Activated CD8-positive, alpha-beta T cell treated with anti-CD3 and anti-CD28 coated beads for 36 hours (primary cell): ENCODE measurements at regions not wholly inside any gene's neighbourhood (a gene's known extent, or its start where the extent isn't known, plus 50 kb on each side); places are given as distances from the start of the nearest gene placed in this dataset.

Source experiments
- ATAC-seq: fragments of 200-7000 bp; cut with Tn5 transposase; one replicate; pipeline ENCODE4 v1.10.0; 2021; ENCODE audit warnings: mild to moderate bottlenecking, moderate library complexity
- CTCF ChIA-PET: fragments of 350-600 bp; sonication (Branson Sonifier 250); formaldehyde crosslinking; loops from one replicate; lab custom pipeline; 2021; ENCODE audit warnings: antibody characterized with exemption; lab: Charles Lee
- POLR2A ChIA-PET: fragments of 350-600 bp; sonication (Branson Sonifier 250); formaldehyde crosslinking; loops from one replicate; lab custom pipeline; 2021; ENCODE audit warnings: antibody characterized with exemption; lab: Charles Lee
- DNase-seq: peaks from one replicate; pipeline ENCODE4 v3.0.0-alpha.2; 2020
- H3K27ac Mint-ChIP-seq: one replicate; pipeline ENCODE4 v1.8.0; 2021; ENCODE audit warnings: mild to moderate bottlenecking, mixed read lengths
- H3K27me3 Mint-ChIP-seq: one replicate; pipeline ENCODE4 v1.8.0; 2021; ENCODE audit warnings: mixed read lengths
- H3K36me3 Mint-ChIP-seq: one replicate; pipeline ENCODE4 v1.8.0; 2021; ENCODE audit warnings: low read depth, mixed read lengths
- H3K4me1 Mint-ChIP-seq: one replicate; pipeline ENCODE4 v1.8.0; 2021; ENCODE audit warnings: low read depth, mixed read lengths
- H3K4me3 Mint-ChIP-seq: one replicate; pipeline ENCODE4 v1.8.0; 2021; ENCODE audit warnings: mild to moderate bottlenecking, moderate library complexity, mixed read lengths
- H3K9me3 Mint-ChIP-seq: one replicate; pipeline ENCODE4 v1.8.0; 2021; ENCODE audit warnings: mixed read lengths
- CTCF ChIP-seq: fragments of 200-600 bp; IDR thresholded peaks from one replicate; pipeline ENCODE4 v1.8.0; 2022; ENCODE audit warnings: antibody characterized with exemption, mild to moderate bottlenecking
- intact Hi-C: fragments of 100-400 bp; cut with micrococcal nuclease; formaldehyde crosslinking; loops from one replicate; pipeline ENCODE4 v1.10.0; 2022

GRCh38 chr6:50361641-50362331, 312.1 kb upstream of the DEFB112 start:
- peaks cover 2% of the 10 kb centered on the region for H3K9me3 Mint-ChIP-seq
- no peak for DNase-seq
- H3K36me3 Mint-ChIP-seq = no peaks in the 10 kb centered on the region
- POLR2A ChIA-PET = no interaction called here
- no peaks in the 10 kb centered on the region for H3K4me1 Mint-ChIP-seq
- no peak overlapping the region for H3K4me3 Mint-ChIP-seq
- intact Hi-C loops = no loop called here
- ATAC-seq = no peak
- CTCF ChIA-PET = no interaction called here
- no peaks in the 10 kb centered on the region for H3K27me3 Mint-ChIP-seq
- no peak for TF ChIP-seq CTCF
- H3K27ac Mint-ChIP-seq = no peak overlapping the region

- DNase-seq = no peak
- ChIA-PET POLR2A (no interaction called here), CTCF (no interaction called here)
- intact Hi-C loops = no loop called here
- Mint-ChIP-seq H3K4me1 (no peaks in the 10 kb centered on the region), H3K27ac (no peak overlapping the region), H3K36me3 (no peaks in the 10 kb centered on the region), H3K4me3 (no peak overlapping the region), H3K27me3 (no peaks in the 10 kb centered on the region), H3K9me3 (peaks cover 2% of the 10 kb centered on the region)
- no peak for TF ChIP-seq CTCF
- ATAC-seq = no peak
Measured at GRCh38 chr6:50362706-50363105, 313.0 kb upstream of the DEFB112 start.

GRCh38 chr6:50369996-50370395, 320.3 kb upstream of the DEFB112 start:
- TF ChIP-seq CTCF = no peak
- Mint-ChIP-seq H3K36me3 (no peaks in the 10 kb centered on the region), H3K4me3 (no peak overlapping the region), H3K4me1 (no peaks in the 10 kb centered on the region), H3K9me3 (no peaks in the 10 kb centered on the region), H3K27me3 (no peaks in the 10 kb centered on the region), H3K27ac (no peak overlapping the region)
- no peak for DNase-seq
- ChIA-PET POLR2A (no interaction called here), CTCF (no interaction called here)
- ATAC-seq = no peak
- intact Hi-C loops = no loop called here

- Mint-ChIP-seq H3K4me1 (no peaks in the 10 kb centered on the region), H3K27ac (no peak overlapping the region), H3K9me3 (peaks cover 11% of the 10 kb centered on the region), H3K4me3 (no peak overlapping the region), H3K36me3 (no peaks in the 10 kb centered on the region), H3K27me3 (no peaks in the 10 kb centered on the region)
- TF ChIP-seq CTCF = no peak
- intact Hi-C loops = no loop called here
- no peak for ATAC-seq
- no peak for DNase-seq
- ChIA-PET CTCF (no interaction called here), POLR2A (no interaction called here)
Measured at GRCh38 chr6:50380406-50381098, 330.8 kb upstream of the DEFB112 start.

GRCh38 chr6:50381099-50381415, 331.3 kb upstream of the DEFB112 start:
- no peak overlapping the region for H3K4me3 Mint-ChIP-seq
- intact Hi-C loops = no loop called here
- DNase-seq = peak; percentile 3
- no peaks in the 10 kb centered on the region for H3K36me3 Mint-ChIP-seq
- H3K27ac Mint-ChIP-seq = no peak overlapping the region
- no peaks in the 10 kb centered on the region for H3K27me3 Mint-ChIP-seq
- no peak for TF ChIP-seq CTCF
- ATAC-seq = no peak
- no peaks in the 10 kb centered on the region for H3K4me1 Mint-ChIP-seq
- CTCF ChIA-PET = no interaction called here
- POLR2A ChIA-PET = no interaction called here
- peaks cover 10% of the 10 kb centered on the region for H3K9me3 Mint-ChIP-seq
